ENCODE measurements at regions not wholly inside any gene's neighbourhood (a gene's known extent, or its start where the extent isn't known, plus 50 kb on each side); places are given as distances from the start of the nearest gene placed in this dataset.
A peak's percentile ranks its signal among the peaks of the same experiment; 100 is the strongest.

GRCh38 chr2:63751901-63752300, 89.8 kb upstream of the UGP2 start:
- Histone ChIP-seq H3K9me3 (peaks cover 0 to 8% of the 10 kb centered on the region in 2 donors), H3K36me3 (no peaks in the 10 kb centered on the region), H3K27ac (no peak overlapping the region), H3K4me3 (no peak overlapping the region), H3K4me1 (no peaks in the 10 kb centered on the region), H3K27me3 (no peaks in the 10 kb centered on the region)
- TF ChIP-seq CTCF (IDR thresholded peaks at IDR 0.05) = no peak
- DNase-seq (ENCODE audit: low spot score) = no peak

GRCh38 chr2:63755216-63755615, 86.5 kb upstream of the UGP2 start:
- DNase-seq (ENCODE audit: low spot score) = no peak
- no peak for TF ChIP-seq CTCF (IDR thresholded peaks at IDR 0.05)
- H3K4me3 ChIP-seq = no peak overlapping the region
- no peaks in the 10 kb centered on the region for H3K9me3 ChIP-seq
- H3K27me3 ChIP-seq = no peaks in the 10 kb centered on the region
- H3K36me3 ChIP-seq = no peaks in the 10 kb centered on the region
- no peak overlapping the region for H3K27ac ChIP-seq
- H3K4me1 ChIP-seq = no peaks in the 10 kb centered on the region

GRCh38 chr2:63755965-63756364, 85.7 kb upstream of the UGP2 start:
- Histone ChIP-seq H3K27ac (no peak overlapping the region), H3K36me3 (no peaks in the 10 kb centered on the region), H3K4me3 (no peak overlapping the region), H3K4me1 (no peaks in the 10 kb centered on the region), H3K27me3 (no peaks in the 10 kb centered on the region), H3K9me3 (no peaks in the 10 kb centered on the region)
- TF ChIP-seq CTCF (IDR thresholded peaks at IDR 0.05) = no peak
- no peak for DNase-seq (ENCODE audit: low spot score)

- Histone ChIP-seq H3K9me3 (peaks cover 0 to 15% of the 10 kb centered on the region in 2 donors), H3K27me3 (no peaks in the 10 kb centered on the region), H3K4me3 (no peak overlapping the region), H3K27ac (peak overlapping the region in 1 of 2 donors; percentile 21), H3K36me3 (no peaks in the 10 kb centered on the region), H3K4me1 (peaks cover 0 to 6% of the 10 kb centered on the region in 2 donors)
- TF ChIP-seq CTCF (IDR thresholded peaks at IDR 0.05) = no peak
- DNase-seq (ENCODE audit: low spot score) = no peak
These were observed 78.2 kb upstream of the UGP2 start for GRCh38 chr2:63763391-63763941.

GRCh38 chr2:63764630-63765029, 77.1 kb upstream of the UGP2 start:
- DNase-seq (ENCODE audit: low spot score) = no peak
- H3K36me3 ChIP-seq = no peaks in the 10 kb centered on the region
- H3K4me3 ChIP-seq = no peak overlapping the region
- H3K9me3 ChIP-seq = peaks cover 0 to 15% of the 10 kb centered on the region in 2 donors
- peaks cover 0 to 6% of the 10 kb centered on the region in 2 donors for H3K4me1 ChIP-seq
- no peak for TF ChIP-seq CTCF (IDR thresholded peaks at IDR 0.05)
- H3K27me3 ChIP-seq = no peaks in the 10 kb centered on the region
- no peak overlapping the region for H3K27ac ChIP-seq

- Histone ChIP-seq H3K4me3 (no peak overlapping the region), H3K27ac (no peak overlapping the region), H3K9me3 (peaks cover 0 to 15% of the 10 kb centered on the region in 2 donors), H3K4me1 (peaks cover 0 to 6% of the 10 kb centered on the region in 2 donors), H3K36me3 (no peaks in the 10 kb centered on the region), H3K27me3 (no peaks in the 10 kb centered on the region)
- DNase-seq (ENCODE audit: low spot score) = no peak
- no peak for TF ChIP-seq CTCF (IDR thresholded peaks at IDR 0.05)
These were observed 76.6 kb upstream of the UGP2 start for GRCh38 chr2:63765117-63765516.
